AG09319 (cell line): ENCODE measurements at regions not wholly inside any gene's neighbourhood (a gene's known extent, or its start where the extent isn't known, plus 50 kb on each side); places are given as distances from the start of the nearest gene placed in this dataset.

Experiments
- DNase-seq: peaks from one replicate; pipeline ENCODE4 v3.0.0-alpha.2; 2010; ENCODE audit warnings: low read depth; ENCODE audit errors: extremely low read depth
- TF ChIP-seq, protein P1 (sequence below): IDR thresholded peaks from 2 replicates; pipeline ENCODE4 v1.5.1; 2011; ENCODE audit warnings: low read depth, mild to moderate bottlenecking, inconsistent platforms, low read length, moderate library complexity

DNA sequence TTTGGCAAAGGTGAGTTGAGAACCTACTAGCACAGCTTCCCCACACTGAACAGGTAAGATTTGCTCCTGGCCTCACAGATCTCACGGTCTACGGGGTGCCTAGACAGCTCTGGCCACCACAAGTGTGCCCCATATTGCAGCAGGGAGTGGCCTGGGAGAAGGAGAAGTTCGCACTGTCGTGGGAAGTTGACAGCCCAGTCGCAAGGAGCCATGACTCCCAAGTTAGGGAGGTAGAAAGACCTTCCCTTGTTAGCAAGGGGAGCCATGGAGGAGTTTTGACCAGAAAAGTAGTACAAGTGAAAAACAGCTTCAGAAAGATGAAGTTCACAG lies 316.3 kb downstream of the BCL11B start:
- TF ChIP-seq, protein P1, sequence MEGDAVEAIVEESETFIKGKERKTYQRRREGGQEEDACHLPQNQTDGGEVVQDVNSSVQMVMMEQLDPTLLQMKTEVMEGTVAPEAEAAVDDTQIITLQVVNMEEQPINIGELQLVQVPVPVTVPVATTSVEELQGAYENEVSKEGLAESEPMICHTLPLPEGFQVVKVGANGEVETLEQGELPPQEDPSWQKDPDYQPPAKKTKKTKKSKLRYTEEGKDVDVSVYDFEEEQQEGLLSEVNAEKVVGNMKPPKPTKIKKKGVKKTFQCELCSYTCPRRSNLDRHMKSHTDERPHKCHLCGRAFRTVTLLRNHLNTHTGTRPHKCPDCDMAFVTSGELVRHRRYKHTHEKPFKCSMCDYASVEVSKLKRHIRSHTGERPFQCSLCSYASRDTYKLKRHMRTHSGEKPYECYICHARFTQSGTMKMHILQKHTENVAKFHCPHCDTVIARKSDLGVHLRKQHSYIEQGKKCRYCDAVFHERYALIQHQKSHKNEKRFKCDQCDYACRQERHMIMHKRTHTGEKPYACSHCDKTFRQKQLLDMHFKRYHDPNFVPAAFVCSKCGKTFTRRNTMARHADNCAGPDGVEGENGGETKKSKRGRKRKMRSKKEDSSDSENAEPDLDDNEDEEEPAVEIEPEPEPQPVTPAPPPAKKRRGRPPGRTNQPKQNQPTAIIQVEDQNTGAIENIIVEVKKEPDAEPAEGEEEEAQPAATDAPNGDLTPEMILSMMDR: no peak
- no peak for DNase-seq

DNA sequence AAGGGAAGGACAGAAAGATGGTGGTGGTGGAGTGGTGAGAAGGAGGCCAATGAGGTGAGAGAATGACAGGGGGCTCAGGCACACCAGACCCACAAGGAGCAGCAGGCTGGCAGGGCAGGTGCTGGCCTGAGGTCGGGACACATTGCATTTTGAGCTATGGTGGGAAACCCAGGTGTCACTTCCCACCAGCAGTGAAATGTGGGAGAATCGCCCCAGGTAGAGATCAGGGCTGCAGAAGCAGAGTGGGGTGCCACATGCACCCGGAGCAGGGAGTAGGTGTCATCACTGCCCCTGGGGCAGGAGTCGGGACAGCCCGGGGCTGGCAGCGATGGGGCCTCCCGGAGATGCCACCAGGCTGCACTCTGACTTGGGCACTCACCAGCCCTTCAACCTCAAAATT lies 315.8 kb downstream of the BCL11B start:
- TF ChIP-seq, protein P1: no peak
- DNase-seq: no peak

DNA sequence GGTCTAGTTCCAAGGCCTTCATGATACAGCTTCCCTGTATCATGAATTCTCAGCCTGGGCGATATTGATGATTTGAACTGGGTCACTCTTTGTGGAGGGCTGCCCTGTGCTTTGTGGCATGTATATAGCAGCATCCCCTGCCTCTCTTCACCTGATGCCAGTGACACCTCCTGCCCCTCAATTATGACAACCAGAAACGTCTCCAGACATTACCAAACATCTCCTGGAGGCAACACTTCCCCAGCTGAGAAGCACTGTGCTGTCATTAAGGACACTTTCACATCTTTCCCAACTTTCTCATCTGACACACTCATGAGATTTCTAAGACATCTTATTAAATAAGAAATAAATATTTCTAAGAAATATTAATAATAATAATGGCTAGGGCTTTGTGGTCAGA lies 315.3 kb downstream of the BCL11B start:
- DNase-seq: no peak
- TF ChIP-seq, protein P1: no peak

DNA sequence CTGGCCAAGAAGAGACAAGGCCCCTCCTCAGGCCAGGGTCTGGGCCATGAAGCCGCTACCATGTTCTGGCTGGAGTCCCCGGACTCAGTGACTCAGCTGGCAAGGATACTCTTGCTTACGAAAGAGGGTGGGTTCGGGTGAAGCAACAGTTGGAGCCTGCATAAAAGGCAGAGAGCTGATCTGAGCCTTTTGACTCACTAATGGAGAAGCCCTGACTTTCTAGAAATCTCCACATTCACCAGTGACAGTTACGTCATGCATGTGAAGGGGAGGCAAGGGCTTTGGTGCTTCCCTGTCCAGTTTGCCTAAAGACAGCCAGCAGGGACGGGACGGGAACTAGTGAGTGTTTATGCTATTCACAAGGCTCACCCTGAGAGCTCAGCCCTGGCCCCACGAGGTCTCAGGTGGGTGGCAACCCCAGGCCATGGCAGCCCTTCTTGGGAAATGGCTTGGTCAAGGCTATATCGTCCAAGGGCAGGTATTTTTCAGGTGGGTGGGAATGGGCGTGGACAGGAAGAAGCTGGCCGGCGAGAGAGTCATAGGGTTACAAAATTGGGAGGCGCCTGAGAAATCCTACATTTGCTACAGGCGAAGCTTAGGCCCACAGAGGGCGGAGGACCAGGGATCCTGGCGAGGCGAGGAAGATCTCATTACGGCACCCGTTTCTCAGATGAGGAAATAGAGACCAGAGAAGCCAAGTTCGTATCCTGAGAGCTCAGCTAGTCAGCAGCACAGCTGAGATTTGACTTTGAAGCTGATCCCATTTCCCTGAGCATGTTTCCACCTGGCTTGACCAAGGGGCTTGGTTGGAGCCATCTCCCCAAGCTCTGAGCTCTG lies 314.6 kb downstream of the BCL11B start:
- TF ChIP-seq, protein P1: no peak
- DNase-seq: peak; percentile 62

DNA sequence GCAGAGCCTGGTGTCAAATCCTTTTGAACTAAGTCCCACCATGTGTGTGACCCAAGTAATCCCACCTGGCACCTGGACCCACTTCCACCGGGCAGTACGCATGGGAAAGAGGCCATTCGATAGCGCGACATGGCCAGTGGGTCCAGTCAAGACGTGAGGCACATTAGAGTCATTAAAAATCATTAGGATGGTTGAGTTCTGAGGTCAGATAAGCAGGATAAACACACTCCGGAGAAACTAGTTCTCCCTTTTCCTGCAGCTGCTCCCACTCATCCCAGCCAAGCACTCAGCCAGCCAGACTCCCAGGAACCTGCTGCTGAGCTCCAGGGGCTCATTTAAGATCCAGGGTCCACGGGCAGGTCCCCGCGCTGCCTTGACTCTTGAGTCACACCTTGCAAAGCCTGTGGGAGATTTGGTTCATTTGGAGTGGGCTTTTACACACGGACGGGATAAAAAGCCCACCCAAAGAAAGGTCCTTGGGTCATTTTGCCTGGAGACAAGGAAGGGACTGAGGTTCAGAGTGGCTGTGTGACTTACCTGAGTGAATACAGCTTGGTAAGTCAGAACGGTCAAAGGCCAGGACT lies 313.9 kb downstream of the BCL11B start:
- TF ChIP-seq, protein P1: no peak

DNA sequence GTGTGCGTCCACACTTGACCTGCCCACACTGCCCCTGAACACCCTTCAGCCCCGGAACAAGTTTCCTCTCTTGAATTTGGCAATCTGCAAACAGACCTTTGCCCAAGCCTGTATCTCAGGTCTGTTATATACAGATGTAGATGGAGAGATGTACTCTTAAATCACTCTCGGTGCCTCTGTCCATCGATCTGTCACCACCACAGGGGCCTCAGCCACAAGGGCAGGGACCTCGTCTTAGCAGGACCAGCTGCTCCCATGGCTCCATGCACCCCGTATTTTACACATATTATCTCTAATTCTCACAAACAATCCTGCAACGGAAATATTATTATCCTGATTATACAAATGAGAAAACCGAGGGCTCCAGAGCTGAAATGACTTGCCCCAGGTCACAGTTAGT lies 313.4 kb downstream of the BCL11B start:
- no peak for DNase-seq
- TF ChIP-seq, protein P1: no peak

More for the DNA sequence above, 313.9 kb downstream of the BCL11B start:
- no peak for DNase-seq

DNA sequence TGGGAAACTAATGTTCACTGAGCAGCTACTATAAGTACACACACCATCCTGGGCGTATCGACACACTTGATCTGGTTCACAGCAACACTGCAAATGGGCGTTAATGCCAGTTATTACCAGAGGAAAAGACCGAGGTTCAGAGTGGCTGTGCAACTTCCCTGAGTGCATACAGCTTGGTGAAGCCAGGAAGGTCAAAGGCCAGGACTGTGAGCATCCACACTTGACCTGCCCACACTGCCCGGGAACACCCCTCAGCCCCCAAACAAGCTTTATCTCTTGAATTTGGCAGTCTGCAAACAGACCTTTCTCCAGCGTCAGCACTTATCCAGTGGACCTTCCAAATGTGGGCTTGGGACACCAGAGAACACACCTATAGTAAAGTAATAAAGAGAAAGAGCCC lies 312.6 kb downstream of the BCL11B start:
- no peak for DNase-seq
- TF ChIP-seq, protein P1: no peak
